Panc1 (cell line): ENCODE measurements at regions not wholly inside any gene's neighbourhood (a gene's known extent, or its start where the extent isn't known, plus 50 kb on each side); places are given as distances from the start of the nearest gene placed in this dataset.

Experiments used
- SIN3A ChIP-seq: IDR thresholded peaks from 2 replicates; pipeline ENCODE4 v1.6.1; 2012; ENCODE audit warnings: low read depth, mild to moderate bottlenecking, low read length, moderate library complexity, borderline replicate concordance; ENCODE audit not compliant: insufficient read depth
- TF ChIP-seq, protein P1 (sequence below): fragments of 450-650 bp; IDR thresholded peaks from 2 replicates; pipeline ENCODE4 v1.5.1; 2017; ENCODE audit warnings: mild to moderate bottlenecking

DNA sequence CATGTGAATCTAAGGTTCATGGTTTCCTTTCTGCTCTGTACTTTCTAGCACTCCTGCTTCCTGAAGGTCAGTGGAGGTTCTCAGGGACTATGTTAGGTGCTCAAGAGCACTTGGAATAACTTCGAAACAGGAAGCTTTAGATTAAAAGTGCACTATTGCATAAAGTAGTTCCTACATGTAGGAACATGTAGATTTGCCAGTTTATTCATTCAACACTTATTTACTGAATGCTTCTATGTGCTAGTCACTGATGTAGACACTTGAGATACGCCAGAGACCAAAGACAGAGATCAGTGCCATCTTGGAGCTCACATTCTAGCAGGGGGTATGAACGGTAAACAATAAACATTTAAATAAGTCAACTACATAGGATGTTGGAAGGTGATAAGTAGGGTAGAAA, 87.7 kb downstream of the DHRS2 start:
- TF ChIP-seq, protein P1, sequence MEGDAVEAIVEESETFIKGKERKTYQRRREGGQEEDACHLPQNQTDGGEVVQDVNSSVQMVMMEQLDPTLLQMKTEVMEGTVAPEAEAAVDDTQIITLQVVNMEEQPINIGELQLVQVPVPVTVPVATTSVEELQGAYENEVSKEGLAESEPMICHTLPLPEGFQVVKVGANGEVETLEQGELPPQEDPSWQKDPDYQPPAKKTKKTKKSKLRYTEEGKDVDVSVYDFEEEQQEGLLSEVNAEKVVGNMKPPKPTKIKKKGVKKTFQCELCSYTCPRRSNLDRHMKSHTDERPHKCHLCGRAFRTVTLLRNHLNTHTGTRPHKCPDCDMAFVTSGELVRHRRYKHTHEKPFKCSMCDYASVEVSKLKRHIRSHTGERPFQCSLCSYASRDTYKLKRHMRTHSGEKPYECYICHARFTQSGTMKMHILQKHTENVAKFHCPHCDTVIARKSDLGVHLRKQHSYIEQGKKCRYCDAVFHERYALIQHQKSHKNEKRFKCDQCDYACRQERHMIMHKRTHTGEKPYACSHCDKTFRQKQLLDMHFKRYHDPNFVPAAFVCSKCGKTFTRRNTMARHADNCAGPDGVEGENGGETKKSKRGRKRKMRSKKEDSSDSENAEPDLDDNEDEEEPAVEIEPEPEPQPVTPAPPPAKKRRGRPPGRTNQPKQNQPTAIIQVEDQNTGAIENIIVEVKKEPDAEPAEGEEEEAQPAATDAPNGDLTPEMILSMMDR: no peak
- no peak for TF ChIP-seq SIN3A
